Nephron (organoid): ENCODE measurements at regions not wholly inside any gene's neighbourhood (a gene's known extent, or its start where the extent isn't known, plus 50 kb on each side); places are given as distances from the start of the nearest gene placed in this dataset.
A peak's percentile ranks its signal among the peaks of the same experiment; 100 is the strongest.

ENCODE experiments used
- H3K27ac Mint-ChIP-seq, 3 experiments: 2 replicates each; pipeline ENCODE4 v1.8.0; 2020; ENCODE audit warnings: mixed read lengths in 3 of 3, mild to moderate bottlenecking in 2 of 3, moderate library complexity in 1 of 3
- H3K27me3 Mint-ChIP-seq: 2 replicates; pipeline ENCODE4 v1.8.0; 2021; ENCODE audit warnings: low read depth, mild to moderate bottlenecking, moderate library complexity, mixed read lengths
- H3K36me3 Mint-ChIP-seq: 2 replicates; pipeline ENCODE4 v1.8.0; 2020; ENCODE audit warnings: low read depth, mixed read lengths
- H3K4me1 Mint-ChIP-seq: 2 replicates; pipeline ENCODE4 v1.8.0; 2020; ENCODE audit warnings: mixed read lengths
- H3K4me3 Mint-ChIP-seq, 3 experiments: 2 replicates each; pipeline ENCODE4 v1.8.0; 2020; ENCODE audit warnings: mild to moderate bottlenecking in 3 of 3, mixed read lengths in 3 of 3, moderate library complexity in 2 of 3
- H3K9me3 Mint-ChIP-seq: 2 replicates; pipeline ENCODE4 v1.8.0; 2020; ENCODE audit warnings: mixed read lengths
- TF ChIP-seq, protein P1 (sequence below), 3 experiments: fragments of 200-600 bp; sonication (generic); IDR thresholded peaks; one replicate each; pipeline ENCODE4 v1.5.0; 2021; ENCODE audit warnings: antibody characterized with exemption in 3 of 3; ENCODE audit not compliant: unreplicated experiment in 3 of 3

DNA sequence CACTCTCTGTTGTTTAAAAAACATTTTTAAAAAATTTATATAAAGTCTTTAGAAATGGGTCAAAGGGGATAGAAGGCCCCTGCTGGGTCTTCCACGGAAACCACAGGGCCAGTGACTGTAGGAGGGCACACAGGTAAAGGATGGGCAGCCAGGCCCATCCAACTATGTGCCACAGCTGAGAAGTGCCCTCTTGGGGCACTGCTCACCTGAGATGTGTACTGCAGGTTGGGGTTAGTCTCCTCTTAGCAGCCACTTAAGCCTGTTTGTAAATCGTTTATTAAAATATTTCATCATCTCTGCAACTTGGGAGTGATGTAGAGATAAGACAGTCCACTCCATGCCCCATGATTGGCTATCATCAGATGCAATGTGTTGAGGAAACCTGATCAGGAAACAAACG lies 222.4 kb downstream of the DIRAS2 start:
- no peak overlapping the region for H3K27ac Mint-ChIP-seq
- H3K9me3 Mint-ChIP-seq = no peaks in the 10 kb centered on the region
- TF ChIP-seq, protein P1, sequence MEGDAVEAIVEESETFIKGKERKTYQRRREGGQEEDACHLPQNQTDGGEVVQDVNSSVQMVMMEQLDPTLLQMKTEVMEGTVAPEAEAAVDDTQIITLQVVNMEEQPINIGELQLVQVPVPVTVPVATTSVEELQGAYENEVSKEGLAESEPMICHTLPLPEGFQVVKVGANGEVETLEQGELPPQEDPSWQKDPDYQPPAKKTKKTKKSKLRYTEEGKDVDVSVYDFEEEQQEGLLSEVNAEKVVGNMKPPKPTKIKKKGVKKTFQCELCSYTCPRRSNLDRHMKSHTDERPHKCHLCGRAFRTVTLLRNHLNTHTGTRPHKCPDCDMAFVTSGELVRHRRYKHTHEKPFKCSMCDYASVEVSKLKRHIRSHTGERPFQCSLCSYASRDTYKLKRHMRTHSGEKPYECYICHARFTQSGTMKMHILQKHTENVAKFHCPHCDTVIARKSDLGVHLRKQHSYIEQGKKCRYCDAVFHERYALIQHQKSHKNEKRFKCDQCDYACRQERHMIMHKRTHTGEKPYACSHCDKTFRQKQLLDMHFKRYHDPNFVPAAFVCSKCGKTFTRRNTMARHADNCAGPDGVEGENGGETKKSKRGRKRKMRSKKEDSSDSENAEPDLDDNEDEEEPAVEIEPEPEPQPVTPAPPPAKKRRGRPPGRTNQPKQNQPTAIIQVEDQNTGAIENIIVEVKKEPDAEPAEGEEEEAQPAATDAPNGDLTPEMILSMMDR (IDR thresholded peaks at IDR 0.05; ENCODE audit: unreplicated experiment in 3 of 3) = no peak
- peaks cover 20% of the 10 kb centered on the region for H3K4me1 Mint-ChIP-seq
- no peak overlapping the region for H3K4me3 Mint-ChIP-seq
- no peaks in the 10 kb centered on the region for H3K36me3 Mint-ChIP-seq
- peaks cover 3% of the 10 kb centered on the region for H3K27me3 Mint-ChIP-seq

DNA sequence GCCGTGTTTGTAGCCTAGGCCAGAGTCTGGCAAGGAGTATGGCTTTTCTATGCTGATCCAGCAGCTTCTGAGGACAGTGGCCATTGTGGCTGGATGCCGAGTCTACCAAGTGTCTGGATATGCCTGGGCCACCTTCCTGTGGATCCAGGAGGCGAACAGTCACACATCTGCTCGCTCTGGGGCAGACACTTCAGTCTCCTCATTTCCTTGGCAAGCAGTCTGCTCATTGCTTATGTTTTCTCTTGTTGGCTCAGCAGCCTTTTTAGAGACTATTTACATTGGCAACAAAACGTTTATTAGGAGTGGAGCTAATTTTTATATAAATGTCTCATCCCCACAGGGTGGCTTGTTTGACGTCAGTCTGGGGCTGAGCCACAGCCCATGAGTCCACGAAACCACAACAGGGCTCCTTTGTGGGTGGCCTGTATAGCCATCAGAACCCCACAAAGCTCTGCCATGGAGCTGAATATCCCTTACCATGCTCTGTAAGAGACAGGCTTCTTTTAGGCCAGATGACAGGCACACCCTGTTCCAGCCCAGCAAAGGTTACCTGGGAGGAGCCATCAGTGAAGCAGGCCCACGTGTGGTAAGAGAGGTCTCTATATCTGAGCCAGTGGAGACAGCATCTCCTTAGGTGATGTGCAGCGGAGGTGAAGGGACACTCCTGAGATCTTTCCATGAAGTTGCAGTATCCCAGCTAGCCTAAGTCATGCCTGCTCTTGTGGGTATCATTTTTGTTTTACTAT lies 221.7 kb downstream of the DIRAS2 start:
- H3K27me3 Mint-ChIP-seq = peaks cover 3% of the 10 kb centered on the region
- H3K27ac Mint-ChIP-seq = no peak overlapping the region
- peaks cover 20% of the 10 kb centered on the region for H3K4me1 Mint-ChIP-seq
- no peak overlapping the region for H3K4me3 Mint-ChIP-seq
- H3K9me3 Mint-ChIP-seq = no peaks in the 10 kb centered on the region
- TF ChIP-seq, protein P1 (IDR thresholded peaks at IDR 0.05; ENCODE audit: unreplicated experiment in 3 of 3) = no peak
- no peaks in the 10 kb centered on the region for H3K36me3 Mint-ChIP-seq

DNA sequence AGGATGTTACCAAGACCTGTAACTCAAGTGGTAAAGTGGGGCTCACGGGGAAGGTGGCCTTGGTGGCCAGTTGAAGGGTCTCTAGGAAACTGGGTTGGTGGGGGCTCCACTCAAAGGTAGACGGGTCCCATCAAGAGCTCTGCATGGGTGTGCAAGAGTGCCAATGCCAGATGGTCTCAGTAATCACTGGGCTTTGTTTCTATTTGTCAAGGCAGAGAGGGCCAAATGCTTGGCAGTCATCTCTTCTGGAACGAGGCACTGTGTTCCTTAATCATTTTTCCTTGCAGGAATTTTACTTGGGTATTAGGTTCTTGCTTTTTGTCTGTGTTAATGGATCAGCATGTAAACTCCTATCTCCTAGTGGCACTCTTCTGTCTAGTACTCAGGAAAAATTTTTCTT lies 220.8 kb downstream of the DIRAS2 start:
- H3K27me3 Mint-ChIP-seq = peaks cover 3% of the 10 kb centered on the region
- no peak overlapping the region for H3K27ac Mint-ChIP-seq
- H3K9me3 Mint-ChIP-seq = no peaks in the 10 kb centered on the region
- no peaks in the 10 kb centered on the region for H3K36me3 Mint-ChIP-seq
- H3K4me1 Mint-ChIP-seq = peaks cover 20% of the 10 kb centered on the region
- H3K4me3 Mint-ChIP-seq = no peak overlapping the region
- TF ChIP-seq, protein P1 (IDR thresholded peaks at IDR 0.05; ENCODE audit: unreplicated experiment in 3 of 3) = no peak

DNA sequence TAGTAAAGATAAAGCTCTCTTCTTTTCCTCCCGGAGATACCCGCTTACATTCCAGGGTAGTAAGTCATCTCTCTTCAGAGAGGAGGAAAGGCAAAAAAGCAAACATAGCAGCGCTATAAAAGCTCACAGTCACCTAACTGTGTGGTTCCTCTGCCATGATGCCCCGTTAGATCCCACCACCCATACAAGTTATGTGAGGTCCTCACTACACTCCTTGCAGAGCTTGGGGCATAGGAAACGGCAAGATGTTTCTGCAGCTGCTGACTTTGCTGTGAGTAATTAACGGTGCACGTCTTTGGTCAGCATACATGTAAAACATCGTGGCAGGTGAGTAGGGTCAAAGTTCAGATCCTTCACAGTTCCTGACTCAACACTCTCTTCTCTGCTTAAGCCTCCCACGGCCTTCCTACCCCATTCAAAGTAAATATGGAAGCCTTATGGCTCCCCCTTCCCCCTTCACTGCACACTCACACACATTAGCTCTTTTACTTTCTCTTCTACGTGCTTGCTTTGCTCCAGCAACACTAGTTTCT lies 218.9 kb downstream of the DIRAS2 start:
- H3K27me3 Mint-ChIP-seq = no peaks in the 10 kb centered on the region
- no peaks in the 10 kb centered on the region for H3K36me3 Mint-ChIP-seq
- no peaks in the 10 kb centered on the region for H3K9me3 Mint-ChIP-seq
- peaks cover 16% of the 10 kb centered on the region for H3K4me1 Mint-ChIP-seq
- TF ChIP-seq, protein P1 (IDR thresholded peaks at IDR 0.05; ENCODE audit: unreplicated experiment in 3 of 3) = no peak
- peak overlapping the region in 2 of 3 experiments; percentile 1 to 4 for H3K4me3 Mint-ChIP-seq
- H3K27ac Mint-ChIP-seq = peak overlapping the region in 2 of 3 experiments; percentile 19 to 73

DNA sequence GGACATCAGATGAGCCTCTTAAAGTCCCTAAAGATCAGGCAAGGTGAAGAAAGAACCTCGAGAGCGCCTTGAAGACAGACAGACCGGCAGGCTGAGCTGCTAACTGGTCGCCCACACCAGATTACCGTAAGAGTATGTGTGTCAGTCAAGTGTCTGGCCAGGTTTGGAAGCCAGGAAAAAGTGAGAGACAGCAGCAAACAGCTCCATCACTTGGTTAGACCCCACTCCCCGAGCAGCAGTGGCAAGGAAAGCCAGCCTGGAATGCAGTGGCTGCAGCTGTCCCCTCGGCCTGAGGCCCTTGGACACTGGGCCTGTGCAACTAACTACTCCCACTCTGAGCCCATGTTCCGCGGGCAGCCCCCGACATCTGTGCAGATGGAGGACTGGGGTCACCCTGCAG lies 214.1 kb downstream of the DIRAS2 start:
- H3K9me3 Mint-ChIP-seq = no peaks in the 10 kb centered on the region
- no peaks in the 10 kb centered on the region for H3K27me3 Mint-ChIP-seq
- no peak overlapping the region for H3K4me3 Mint-ChIP-seq
- no peak overlapping the region for H3K27ac Mint-ChIP-seq
- TF ChIP-seq, protein P1 (IDR thresholded peaks at IDR 0.05; ENCODE audit: unreplicated experiment in 3 of 3) = no peak
- H3K4me1 Mint-ChIP-seq = peaks cover 21% of the 10 kb centered on the region
- no peaks in the 10 kb centered on the region for H3K36me3 Mint-ChIP-seq

DNA sequence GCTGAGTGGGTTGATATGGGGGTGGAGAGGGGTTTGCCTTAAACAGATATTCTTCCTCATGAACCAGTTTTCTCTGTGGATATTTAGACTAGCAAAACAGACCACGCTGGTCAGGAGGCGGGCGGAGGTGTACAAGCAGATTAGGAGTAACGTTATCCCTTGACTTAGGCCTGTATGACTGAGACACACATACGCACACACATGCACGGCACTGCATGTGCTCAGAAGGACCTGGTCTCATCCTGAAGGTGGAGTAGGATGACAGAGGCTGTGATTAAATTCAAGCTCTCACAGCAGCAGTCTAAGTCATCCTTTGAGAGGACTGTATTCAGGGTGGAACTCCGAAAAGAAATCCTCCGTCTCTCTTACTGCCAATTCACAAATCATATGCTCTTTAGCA lies 209.7 kb downstream of the DIRAS2 start:
- Mint-ChIP-seq H3K4me1 (peaks cover 21% of the 10 kb centered on the region), H3K9me3 (peaks cover 3% of the 10 kb centered on the region), H3K4me3 (peak overlapping the region; percentile 71 to 78 (median 74)), H3K27me3 (no peaks in the 10 kb centered on the region), H3K27ac (peak overlapping the region; percentile 90 to 99 (median 98)), H3K36me3 (no peaks in the 10 kb centered on the region)
- TF ChIP-seq, protein P1 (IDR thresholded peaks at IDR 0.05; ENCODE audit: unreplicated experiment in 3 of 3) = no peak
